AG10803 (cell line): ENCODE measurements at regions not wholly inside any gene's neighbourhood (a gene's known extent, or its start where the extent isn't known, plus 50 kb on each side); places are given as distances from the start of the nearest gene placed in this dataset.
A peak's percentile ranks its signal among the peaks of the same experiment; 100 is the strongest.

Experiments
- DNase-seq: peaks from one replicate; pipeline ENCODE4 v3.0.0; 2010; ENCODE audit warnings: low read depth
- H3K4me3 ChIP-seq: 2 replicates; pipeline ENCODE4 v1.5.1; 2011; ENCODE audit warnings: mild to moderate bottlenecking, low read length, control low read depth
- CTCF ChIP-seq: conservative IDR thresholded peaks from 2 replicates; pipeline ENCODE4 v1.5.1; 2011; ENCODE audit warnings: mild to moderate bottlenecking, low read length, control low read depth, inconsistent platforms

GRCh38 chr9:79247021-79247420, 324.7 kb upstream of the TLE4 start:
- H3K4me3 ChIP-seq = no peak overlapping the region
- DNase-seq = no peak
- no peak for TF ChIP-seq CTCF

- H3K4me3 ChIP-seq = no peak overlapping the region
- DNase-seq = no peak
- no peak for TF ChIP-seq CTCF
These were observed 321.0 kb upstream of the TLE4 start for GRCh38 chr9:79250806-79251205.

GRCh38 chr9:79254900-79255650, 316.7 kb upstream of the TLE4 start:
- H3K4me3 ChIP-seq = no peak overlapping the region
- 0 out of 2 replicates have a peak, but pooled peaks have one; percentile 5 for TF ChIP-seq CTCF
- no peak for DNase-seq

- no peak for TF ChIP-seq CTCF
- H3K4me3 ChIP-seq = no peak overlapping the region
- DNase-seq = no peak
These were observed 316.0 kb upstream of the TLE4 start for GRCh38 chr9:79255651-79256260.

GRCh38 chr9:79256691-79257213, 315.0 kb upstream of the TLE4 start:
- peak overlapping the region; percentile 32 for H3K4me3 ChIP-seq
- peak; percentile 93 for DNase-seq
- TF ChIP-seq CTCF = no peak

- H3K4me3 ChIP-seq = peak overlapping the region; percentile 32; the same call in 1 of the 2 replicates
- no peak for DNase-seq
- TF ChIP-seq CTCF = no peak
These were observed 314.5 kb upstream of the TLE4 start for GRCh38 chr9:79257228-79257781.
